RWPE1 (cell line): ENCODE measurements at regions not wholly inside any gene's neighbourhood (a gene's known extent, or its start where the extent isn't known, plus 50 kb on each side); places are given as distances from the start of the nearest gene placed in this dataset.
"Not testable (repeated sequence)": the region's sequence is repeated elsewhere in the genome, so short reads cannot be mapped to it uniquely, and the experiment has no call there.

Experiments
- CTCF ChIA-PET: fragments of 350-600 bp; sonication (Branson Sonifier 250); formaldehyde crosslinking; extraction: SDS; loops from one replicate; lab custom pipeline; 2021; lab: Yijun Ruan, JAX
- POLR2A ChIA-PET: fragments of 400-600 bp; formaldehyde crosslinking; extraction: SDS; loops from one replicate; lab custom pipeline; 2020; ENCODE audit warnings: antibody characterized with exemption; ENCODE audit not compliant: low non-redundant PET; lab: Yijun Ruan, JAX
- DNase-seq: peaks from one replicate; pipeline ENCODE4 v3.0.0; 2012; ENCODE audit warnings: low spot score
- H3K27ac ChIP-seq: fragments of 450-650 bp; 2 replicates; pipeline ENCODE4 v1.5.1; 2017
- CTCF ChIP-seq: fragments of 450-650 bp; conservative IDR thresholded peaks from 2 replicates; pipeline ENCODE4 v1.5.1; 2017; ENCODE audit warnings: low read depth, mild to moderate bottlenecking

DNA sequence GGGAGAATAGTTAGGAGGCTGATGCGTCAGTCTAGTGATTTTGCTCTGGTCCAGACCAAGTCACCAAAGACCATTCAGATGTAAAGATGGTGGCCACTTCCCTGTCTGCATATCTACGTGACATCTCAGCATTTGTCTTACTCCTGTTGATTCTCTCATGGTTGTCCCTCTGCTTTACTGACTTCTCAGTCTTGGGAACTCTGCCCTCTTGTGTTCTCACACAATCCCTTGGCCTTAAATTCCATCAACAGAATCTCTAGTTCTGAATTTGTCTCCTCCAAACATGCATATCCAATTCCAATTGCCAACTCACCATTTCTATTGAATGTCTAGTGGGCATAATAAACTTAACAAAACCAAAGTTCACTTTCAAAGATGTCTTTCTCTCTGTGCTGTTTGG is 147.8 kb downstream of the SLC24A2 start:
- no peak for TF ChIP-seq CTCF
- ChIA-PET CTCF (no interaction called here), POLR2A (no interaction called here)
- DNase-seq, result no peak
- H3K27ac ChIP-seq, result no peak overlapping the region

GRCh38 chr9:19640014-19640413 is 148.8 kb downstream of the SLC24A2 start:
- CTCF ChIA-PET, result no interaction called here
- no peak overlapping the region for H3K27ac ChIP-seq
- TF ChIP-seq CTCF, result no peak
- no peak for DNase-seq
- POLR2A ChIA-PET, result no interaction called here

- DNase-seq, result no peak
- no peak overlapping the region for H3K27ac ChIP-seq
- no peak for TF ChIP-seq CTCF
- POLR2A ChIA-PET, result no interaction called here
- CTCF ChIA-PET, result interaction anchor here (0.5 kb wide), 1 partner anchor 973 kb away, joined by 3 read pairs; no protein-coding TSS in a partner anchor
Observed at GRCh38 chr9:19637084-19637483, 151.8 kb downstream of the SLC24A2 start.

DNA sequence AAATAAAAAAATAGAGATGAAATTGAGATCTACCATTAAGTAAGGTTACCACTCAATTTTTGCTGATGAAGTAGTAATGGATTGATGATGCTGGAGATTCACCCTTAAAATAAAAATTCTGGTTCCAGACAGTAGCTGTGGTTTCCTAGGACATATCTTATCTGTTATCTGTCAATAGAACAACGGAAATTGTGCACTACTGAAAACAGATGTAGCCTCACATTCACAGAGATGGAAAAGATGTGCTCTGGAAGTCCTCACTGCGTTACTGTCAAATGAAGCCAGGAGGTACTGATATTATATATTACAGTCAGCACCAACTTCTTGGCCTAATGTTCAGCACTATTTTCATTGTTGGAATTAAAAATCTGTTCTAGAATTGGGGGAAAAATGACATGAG is 154.0 kb downstream of the SLC24A2 start:
- no peak for DNase-seq
- no peak for TF ChIP-seq CTCF
- POLR2A ChIA-PET, result no interaction called here
- no peak overlapping the region for H3K27ac ChIP-seq
- CTCF ChIA-PET, result interaction anchor here (0.6 to 1.2 kb wide), 2 partner anchors 84 to 170 kb away, joined by 3 to 4 read pairs; no protein-coding TSS in a partner anchor

GRCh38 chr9:19631181-19631580 is 157.7 kb downstream of the SLC24A2 start:
- TF ChIP-seq CTCF, result no peak
- POLR2A ChIA-PET, result no interaction called here
- H3K27ac ChIP-seq, result no peak overlapping the region
- DNase-seq, result no peak
- CTCF ChIA-PET, result no interaction called here

DNA sequence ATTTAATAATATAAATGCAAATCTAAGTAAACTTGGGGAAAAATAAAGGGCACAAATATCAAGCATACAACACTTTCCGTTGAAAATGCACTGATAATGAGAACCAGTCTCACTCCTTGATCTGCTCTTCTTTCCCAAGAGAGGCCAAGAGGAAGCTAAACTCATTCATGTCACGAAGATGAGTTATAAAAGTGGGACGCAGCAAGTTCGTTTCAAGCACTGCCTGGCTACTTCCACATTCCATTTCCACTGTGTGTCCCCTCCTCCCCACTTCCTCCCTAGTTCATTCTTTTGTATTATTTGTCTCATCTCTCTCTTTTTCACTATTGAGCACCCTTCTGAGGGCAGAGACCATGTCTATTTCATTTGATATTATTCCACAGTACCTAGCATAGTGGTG is 158.1 kb downstream of the SLC24A2 start:
- DNase-seq, result no peak
- no peak for TF ChIP-seq CTCF
- ChIA-PET POLR2A (no interaction called here), CTCF (no interaction called here)
- no peak overlapping the region for H3K27ac ChIP-seq

- DNase-seq, result no peak
- POLR2A ChIA-PET, result no interaction called here
- CTCF ChIA-PET, result interaction anchor here (0.6 kb wide), 1 partner anchor 112 kb away, joined by 3 read pairs; no protein-coding TSS in a partner anchor
Observed at GRCh38 chr9:19629488-19629887, 159.3 kb downstream of the SLC24A2 start.

DNA sequence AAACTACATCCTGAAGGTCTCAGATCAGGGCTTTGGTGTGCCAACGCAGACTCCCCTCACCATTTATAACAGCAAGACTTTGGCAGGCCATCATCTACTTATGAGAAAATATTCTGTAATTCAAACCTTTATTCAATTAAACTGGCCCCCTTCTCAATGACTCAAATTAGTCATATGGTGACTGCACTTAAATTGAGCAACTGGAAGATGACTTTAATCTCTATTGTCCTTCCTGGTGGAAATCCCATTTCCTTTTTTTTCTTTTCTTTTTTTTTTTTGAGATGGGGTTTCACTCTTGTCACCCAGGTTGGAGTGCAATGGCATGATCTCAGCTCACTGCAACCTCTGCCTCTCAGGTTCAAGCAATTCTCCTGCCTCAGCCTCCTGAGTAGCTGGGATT is 163.4 kb downstream of the SLC24A2 start:
- POLR2A ChIA-PET, CTCF ChIA-PET: not testable (repeated sequence)

More at GRCh38 chr9:19629488-19629887, 159.3 kb downstream of the SLC24A2 start:
- no peak overlapping the region for H3K27ac ChIP-seq
- TF ChIP-seq CTCF, result no peak

More for the DNA sequence above, 163.4 kb downstream of the SLC24A2 start:
- H3K27ac ChIP-seq, DNase-seq: not testable (repeated sequence)
